DMS114 treated with DMSO at 0.1 percent for 48 hours (cell line): ENCODE measurements at regions not wholly inside any gene's neighbourhood (a gene's known extent, or its start where the extent isn't known, plus 50 kb on each side); places are given as distances from the start of the nearest gene placed in this dataset.

Experiments
- DNase-seq: peaks from one replicate; lab custom pipeline; 2025; ENCODE audit not compliant: unreplicated experiment; lab: John Stamatoyannopoulos, UW

DNA sequence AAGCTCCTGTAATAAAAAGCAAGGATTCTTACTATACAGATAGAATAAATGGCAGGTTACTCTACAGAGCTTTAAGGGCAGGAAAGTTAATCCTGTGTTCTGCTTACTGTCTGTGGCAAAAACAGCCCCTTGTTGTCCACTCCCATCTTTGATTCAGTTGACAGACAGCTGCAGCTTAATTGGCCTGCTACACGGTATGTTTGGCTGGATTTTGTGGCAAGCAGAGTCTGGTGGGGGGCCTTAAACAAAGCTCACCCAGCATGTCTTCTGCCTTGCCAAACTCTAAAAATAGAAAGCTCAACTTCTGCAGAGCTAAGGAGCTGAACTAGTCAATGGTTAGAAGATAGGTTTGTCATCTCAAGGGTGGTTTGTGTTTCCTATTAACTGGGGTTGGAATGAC lies 407.2 kb downstream of the HLX start:
- DNase-seq: no peak

DNA sequence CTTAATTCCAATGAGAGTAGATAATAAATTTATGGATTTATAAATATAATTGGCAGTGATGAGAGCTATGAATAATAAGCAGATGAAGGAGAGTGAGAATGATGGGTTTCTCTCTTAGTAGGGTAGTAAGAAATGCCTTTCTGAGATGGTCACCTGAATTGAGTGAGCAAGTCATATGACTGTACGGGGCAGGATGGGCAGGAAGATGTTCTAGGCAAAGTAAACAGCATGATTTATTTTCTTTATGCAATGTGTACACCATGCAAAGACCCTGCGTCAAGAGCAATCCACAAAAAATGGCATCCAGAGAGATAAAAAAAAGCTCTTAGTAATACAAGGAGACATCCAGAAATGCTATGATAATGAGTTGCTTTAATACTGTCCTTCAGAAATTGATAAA lies 409.9 kb downstream of the HLX start:
- DNase-seq: no peak

DNA sequence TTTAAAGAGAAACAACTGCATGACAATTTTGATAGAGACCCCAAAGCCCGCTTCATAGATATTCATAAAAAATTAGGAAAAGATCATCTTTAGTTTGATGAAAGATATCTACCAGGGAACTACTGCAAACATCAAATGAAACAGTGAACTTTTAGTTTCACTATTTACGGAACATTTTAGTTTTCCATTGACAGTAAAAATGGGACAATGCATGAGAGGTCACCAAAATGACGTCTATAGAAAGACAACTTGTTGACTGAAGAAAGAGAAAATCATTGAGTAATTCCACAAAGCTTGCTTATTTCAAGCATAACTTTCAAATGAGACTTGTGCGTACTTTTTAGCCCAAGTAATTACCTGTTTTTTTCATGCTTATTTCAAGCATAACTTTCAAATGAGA lies 411.4 kb downstream of the HLX start:
- no peak for DNase-seq

DNA sequence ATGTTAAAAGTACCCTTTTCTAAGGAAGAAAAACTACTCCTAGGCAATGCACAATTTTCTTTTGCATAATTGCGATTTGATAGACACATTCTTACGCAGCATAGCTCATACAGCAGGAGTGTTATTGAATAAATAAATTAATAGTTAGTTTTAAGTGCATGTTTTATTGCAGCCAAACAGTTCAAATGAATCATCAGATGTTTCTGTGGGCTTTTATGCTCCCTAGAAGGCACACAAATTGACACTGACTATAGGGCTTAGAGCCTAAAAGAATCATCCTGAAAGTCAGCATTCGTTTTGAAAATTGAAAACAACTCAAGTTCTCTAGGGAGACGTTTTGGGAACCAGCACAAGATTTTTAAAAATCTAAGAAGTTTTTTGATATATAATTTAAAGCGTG lies 411.9 kb downstream of the HLX start:
- no peak for DNase-seq

DNA sequence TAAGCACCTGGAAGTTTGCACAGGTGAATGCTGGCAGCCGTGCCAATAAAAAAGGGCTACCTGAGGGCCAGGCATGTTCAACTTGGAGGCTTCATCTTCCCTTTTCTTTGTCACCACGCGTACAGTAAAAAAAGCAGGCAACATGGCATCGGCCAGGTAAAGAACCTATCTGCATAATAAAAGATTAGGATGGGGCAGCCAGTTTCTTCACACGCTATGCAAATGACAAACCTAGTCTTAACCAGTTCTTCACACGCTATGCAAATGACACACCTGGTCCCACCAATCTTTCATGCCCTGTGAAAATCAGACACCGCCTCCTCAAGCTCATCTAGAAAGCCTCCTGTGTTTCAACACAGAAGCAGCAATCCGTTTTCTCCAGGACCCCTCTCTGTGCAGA lies 413.4 kb downstream of the HLX start:
- no peak for DNase-seq

DNA sequence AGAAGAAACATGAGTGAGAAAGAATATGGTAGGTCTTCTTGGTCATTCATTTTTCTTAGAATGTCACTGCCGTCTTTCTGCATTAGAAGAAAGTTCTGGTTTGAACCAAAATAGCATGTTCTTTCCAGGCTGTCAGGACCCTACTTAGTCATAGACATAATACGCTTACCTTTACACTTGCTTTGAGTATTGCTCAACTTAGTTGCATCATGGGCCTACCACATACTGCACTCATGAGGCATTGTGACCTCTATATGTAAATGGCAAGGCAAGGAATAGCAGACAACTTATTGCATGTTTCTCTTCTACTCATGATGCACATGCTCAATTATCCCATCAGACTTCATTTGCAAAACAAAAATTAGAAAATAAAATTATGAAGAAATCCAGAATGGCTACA lies 415.0 kb downstream of the HLX start:
- no peak for DNase-seq

DNA sequence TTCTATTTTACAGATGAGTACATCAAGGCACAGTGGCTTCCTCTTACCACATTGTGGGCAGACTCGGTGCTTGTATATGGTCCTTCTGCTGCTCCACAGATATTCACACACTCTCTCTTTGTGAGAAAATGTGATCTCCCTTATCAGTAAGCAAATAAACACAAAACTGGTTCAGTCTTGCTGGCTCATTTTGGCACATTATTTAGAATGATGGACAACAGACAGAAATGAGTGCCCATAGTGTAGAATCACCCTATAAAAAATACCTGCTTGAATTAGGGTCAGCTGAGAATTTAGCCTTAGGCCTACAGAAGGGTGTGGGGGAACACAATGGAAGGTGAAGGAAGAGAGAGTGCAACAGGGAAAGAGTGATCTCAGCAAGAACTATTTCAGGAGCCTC lies 423.1 kb downstream of the HLX start:
- no peak for DNase-seq

DNA sequence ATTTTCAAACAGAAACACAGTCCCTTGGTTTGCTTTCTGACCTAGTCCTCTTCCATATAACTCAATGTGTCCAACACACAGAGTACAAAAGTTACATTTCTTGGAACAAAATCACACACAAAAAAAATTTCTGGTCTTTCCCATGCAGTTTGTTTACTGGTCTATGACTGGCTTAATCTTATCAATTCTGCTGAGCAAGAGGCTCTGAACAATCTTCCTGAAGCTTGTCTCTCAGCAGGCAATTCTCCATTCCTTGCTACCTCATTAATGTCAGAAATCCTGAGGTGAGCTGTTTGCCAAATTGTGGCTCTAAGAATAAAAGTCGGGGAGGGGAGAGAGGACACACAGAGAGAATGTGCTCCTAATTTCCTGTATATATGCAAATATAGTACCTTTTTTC lies 423.6 kb downstream of the HLX start:
- no peak for DNase-seq

DNA sequence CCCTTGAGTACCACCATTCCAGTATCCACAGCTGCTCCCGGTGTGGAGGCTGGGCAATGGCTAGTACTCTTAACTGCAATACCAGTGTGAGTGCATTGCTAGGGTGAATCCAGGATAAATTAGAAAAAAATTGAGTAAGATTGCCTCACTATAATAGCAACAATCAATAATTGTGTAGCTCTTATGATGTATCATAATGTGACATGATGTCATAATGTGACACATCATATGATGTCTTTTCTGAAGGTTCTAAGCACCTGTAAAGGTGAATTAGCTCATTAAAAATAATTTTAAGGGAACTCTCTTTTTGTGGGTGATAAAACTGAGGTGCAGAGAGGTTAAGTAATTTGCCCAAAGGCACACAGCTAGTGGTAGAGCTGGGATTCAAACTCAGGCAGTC lies 424.4 kb downstream of the HLX start:
- DNase-seq: no peak

DNA sequence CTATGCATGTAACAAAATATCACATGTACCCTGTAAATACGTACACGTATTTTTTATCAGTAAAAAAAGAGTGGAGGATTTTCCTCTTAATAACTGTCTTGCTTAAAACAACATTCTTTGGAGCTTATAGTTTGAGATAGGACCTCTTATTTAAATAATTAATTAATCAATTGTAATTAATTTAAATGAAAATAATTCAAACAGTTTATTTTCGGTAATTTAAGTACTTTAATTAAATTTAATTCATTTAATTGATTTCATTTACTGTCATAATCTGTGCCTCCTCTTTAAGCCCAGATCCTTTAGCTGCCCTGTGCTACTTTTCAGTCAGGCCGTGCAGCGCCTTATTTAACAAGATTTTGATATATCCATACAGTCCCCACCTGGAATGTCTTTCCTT lies 427.0 kb downstream of the HLX start:
- DNase-seq: no peak

DNA sequence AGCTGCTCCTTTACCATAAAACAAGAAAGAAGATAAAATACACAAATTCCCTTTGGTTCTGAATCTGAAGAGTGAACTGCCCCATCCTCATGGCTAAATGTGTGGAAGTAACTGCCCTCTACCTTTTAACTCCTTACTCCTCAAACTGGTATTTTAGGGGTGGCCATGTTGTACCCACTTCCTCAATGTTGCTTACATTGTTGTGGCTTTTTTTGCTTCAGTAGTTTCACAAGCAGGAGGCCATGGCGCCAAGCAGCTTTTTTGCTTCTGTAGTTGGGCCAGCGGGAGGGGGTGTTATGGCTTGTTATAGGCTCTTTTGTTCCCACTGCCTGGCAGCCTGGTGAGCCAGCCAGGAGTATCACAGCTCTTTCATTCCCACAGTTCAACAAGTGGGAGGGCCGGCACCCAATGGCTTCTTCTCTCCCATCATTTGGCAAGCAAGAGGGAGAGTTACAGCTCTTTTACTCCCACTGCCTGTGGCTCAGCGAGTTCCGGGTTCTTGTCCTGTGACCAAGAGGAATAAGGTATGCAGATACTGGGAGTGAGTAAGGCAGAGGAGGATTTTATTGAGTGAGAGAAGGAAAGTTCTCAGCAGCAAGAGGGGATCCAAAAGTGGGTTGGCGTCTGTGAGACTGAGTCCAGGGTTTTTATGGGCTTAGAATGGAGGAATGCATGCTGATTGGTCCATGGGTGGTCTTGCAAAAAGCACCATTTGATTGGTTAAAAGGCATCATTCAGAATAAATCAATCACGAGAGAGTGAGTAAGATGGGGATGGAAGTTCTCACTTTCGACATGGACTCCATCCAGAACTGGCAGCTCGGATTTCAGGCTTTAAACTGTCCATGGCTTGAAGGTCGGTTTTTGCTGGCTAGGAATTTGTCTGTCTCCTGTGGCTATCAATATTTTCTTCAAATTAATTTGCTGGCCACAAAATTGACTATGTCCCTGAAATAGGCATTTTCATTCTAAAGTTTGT lies 429.6 kb downstream of the HLX start:
- DNase-seq: no peak

DNA sequence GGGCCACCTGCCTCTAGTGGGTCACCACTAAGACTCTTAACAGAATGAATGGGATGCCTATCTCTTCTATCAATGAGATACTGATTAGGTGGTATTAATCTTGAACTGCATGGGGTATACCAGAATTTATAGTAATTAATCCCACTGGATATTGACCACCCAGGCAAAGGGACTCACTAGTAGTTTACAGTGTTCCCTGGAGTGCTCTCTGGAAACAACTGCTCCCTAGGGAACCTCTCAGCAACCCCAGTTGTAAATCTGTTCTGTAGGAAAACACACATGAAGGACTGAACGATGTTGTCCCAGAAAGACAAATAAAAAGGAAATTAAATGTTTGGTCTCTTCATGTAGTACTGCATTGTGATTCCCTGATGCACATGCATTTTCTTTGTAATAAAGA lies 430.5 kb downstream of the HLX start:
- no peak for DNase-seq

DNA sequence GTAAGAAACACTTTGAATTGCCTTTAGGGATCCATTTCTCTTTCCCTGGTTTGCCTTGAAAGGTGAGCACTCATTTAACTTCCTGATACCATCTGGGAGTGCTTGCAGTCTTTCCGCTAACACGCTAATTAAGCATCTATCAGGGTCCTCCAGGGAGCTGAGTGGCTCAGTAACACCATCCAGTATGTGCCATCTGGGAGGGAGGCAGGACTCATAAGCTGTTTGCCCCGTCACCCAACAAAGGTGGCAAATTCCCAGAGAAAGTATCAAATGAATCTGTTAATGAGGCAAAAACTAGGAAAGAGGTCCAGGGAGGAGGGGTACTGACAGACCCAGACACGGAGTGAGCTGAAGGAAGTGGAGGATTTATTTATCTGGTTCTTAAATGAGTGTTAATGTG lies 430.9 kb downstream of the HLX start:
- no peak for DNase-seq

DNA sequence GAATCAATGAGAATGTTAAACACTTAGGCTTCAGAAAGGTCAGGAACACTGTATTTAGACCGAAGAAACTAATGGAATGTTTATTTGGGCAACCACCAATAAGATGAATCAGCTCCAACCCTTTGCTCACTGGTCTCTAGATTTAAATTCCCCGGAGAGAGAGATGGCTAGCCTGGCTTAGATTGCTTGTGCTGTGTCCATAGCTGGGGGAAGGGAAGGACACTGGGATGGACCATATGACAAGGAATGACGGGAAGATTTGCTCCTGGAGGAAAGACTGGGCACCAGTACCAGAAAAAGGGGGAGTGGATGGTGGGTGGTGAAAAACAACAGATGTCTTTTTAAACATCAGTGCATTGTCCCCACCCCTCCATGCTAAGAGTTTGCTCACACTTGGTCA lies 426.6 kb downstream of the DUSP10 start:
- DNase-seq: no peak

DNA sequence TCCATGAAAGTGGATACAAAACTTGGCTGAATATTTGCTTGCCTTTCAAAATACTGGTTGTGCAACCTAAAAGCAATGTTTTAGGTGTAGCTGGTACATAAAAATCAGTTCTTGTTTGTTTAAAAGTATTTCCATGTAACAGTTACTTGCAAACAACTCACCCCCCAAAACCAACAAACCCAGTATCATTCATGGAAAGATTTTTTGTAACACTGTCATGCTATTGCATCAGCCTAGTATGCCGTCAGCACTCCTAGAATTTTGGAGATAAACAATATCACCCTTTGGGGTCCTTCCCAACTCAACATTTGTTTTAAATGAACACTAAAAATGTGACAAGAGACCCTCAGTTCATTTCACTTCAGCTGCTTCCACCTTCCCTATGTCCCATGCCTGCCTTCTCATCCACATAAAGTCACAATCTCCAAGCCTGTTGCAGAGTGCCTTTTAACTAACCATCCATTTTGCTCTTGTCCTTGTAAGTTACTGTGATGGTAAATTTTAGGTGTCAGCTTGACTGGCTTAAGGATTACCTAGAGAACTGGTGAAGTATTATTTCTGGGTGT lies 425.3 kb downstream of the DUSP10 start:
- DNase-seq: no peak

DNA sequence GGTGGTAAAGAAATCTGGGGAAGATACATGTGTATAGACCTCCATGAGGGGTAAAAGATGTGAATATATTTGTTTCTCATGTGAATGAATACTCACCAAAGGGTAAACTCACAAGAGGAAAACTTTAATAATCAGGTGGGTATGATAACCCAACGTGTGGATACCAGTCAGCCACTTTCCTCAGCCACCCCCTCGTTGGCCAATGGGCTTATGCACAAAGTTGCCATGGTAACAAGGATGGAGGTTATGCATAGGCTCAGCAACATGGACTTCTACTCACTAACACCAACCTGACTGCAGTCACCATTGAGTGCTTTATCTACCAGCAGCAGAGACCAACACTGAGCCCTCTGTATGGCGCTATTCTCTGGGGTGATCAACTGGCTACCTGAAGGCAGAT lies 424.4 kb downstream of the DUSP10 start:
- no peak for DNase-seq

DNA sequence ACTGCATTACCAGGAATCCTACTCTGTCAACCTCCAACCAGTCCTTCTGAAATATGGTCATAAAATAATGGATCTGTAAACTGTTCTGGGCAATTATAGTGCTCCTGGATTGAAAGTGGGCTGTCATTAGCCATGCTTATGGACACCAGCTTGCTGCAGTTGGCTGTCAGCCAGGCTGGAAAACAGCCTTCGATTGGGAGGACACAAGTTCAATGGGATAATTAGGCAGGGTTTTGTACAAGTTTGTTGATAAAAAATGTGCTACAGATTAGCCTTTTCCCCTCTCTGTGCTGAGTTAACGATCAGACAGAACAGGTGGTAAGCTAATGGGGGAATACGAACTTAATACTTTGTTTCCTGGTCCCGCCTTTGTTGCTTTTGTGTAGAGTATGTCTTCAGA lies 413.9 kb downstream of the DUSP10 start:
- no peak for DNase-seq

DNA sequence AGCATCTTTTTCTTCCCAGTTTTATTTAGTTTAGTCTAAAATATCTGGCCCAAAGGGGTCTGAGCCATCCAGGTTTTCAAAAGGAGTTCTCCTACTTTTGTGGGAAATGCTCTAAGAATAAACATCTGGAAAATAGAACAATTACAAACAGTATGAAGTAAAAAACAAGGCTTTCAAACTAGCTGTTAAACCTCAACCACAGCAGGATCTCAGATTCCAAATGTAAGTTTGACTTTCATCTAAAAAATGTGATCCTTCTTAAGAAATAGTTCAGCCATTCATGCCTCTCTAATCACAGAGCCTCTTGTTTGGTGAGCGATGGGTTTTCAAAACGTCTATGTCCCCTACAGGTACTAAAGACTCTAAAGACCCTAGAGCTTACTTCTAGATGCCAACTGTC lies 413.5 kb downstream of the DUSP10 start:
- no peak for DNase-seq

DNA sequence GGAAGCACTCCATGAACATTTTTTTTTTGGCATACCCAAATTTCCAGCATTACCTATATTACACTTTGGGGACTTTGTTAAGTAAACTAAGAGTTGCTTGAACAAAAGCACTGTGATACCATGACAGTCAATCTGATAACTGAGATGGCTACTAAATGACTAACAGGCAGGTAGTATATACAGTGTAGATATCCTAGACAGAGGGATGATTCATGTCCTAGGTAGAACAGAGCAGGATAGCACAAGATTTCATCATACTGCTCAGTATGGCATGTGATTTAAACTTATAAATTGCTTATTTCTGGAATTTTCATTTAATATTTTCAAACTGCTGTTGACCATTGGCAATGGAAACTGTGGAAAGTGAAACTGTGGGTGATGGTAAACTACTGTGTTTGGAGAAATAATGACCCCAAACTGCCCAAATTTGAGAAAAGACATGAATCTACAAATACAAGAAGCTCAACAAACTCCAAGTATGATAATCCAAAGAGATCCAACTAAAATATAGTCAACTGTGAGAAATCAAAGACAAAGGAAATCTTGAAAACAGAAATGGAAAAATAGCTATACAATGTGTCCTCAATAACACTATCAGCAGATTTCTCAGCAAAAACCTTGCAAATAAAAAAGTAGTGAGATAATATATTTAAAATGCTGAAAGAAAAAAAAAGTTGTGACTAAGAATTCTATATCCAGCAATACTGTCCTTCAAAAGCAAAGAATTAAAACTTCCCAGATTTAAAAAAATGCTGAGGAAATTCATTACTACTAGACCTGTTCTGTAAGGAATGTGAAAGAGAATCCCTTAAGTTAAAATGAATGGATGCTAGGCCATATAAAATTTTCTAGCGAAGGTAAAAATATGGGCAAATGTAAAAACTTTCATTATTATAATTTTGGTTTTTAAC lies 410.4 kb downstream of the DUSP10 start:
- DNase-seq: no peak

DNA sequence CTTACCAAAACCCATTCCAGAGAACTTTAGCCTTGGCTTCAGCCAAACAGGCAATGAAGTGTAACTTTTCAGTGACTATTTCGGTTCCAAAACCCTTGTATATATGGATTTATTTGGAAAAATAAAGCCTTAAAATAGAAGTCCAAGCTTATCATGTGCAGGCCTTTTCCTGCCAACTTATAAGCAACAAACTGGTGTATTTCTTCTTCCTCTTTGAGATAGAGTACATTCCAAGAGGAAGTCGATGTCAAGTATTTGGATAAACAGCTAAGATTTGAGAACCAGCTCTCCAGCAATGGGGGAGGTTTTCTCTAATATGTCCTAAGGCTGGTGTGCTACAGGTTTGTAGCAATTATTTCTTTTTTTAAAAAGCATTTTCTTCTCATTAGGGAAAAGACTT lies 407.8 kb downstream of the DUSP10 start:
- DNase-seq: no peak

DNA sequence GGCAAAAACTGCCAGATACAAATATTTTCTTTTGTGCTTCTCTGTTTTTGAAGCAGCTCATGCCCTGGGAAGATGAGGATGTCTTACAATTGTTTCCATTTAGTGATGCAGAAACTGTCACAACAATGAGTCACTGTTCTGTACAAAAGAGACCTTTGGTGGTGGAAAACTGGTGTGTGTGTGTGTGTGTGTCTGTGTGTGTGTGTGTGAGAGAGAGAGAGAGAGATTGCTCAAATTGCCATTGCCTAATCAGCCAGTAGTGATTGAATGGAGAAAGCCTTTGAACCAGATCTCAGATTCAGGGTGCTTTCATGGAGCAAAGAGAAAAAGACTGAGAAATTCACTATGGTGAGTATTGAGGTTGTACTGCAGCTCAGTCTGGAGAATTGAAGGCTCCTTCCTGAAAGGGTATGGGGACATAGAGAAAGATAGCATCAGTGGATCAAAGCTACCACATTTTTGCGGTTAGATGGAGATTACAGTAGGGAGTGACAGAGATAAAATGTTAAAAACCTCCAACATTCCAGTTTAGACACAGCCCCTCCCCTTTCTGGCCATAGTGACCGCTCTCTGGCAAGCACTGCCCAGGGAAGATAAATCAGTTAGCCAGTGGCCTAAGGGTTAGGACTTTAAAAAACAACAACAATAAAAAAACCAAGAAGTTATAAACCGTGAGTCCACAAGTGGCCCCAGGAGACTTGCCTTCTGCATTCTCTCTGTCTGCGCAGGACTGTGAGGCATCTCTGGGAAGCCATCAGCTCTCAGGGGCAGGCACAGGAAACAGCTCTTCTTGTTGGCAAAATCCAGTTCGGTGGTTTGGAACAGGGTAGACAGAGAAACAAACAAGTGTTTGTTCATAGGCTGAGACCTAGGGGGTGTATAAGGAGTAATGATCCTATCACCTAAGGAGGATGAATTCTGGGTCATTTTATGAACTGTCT lies 406.5 kb downstream of the DUSP10 start:
- no peak for DNase-seq
